Kidney (tissue), 13 donors: ENCODE measurements at regions not wholly inside any gene's neighbourhood (a gene's known extent, or its start where the extent isn't known, plus 50 kb on each side); places are given as distances from the start of the nearest gene placed in this dataset.
"Not testable (repeated sequence)": the region's sequence is repeated elsewhere in the genome, so short reads cannot be mapped to it uniquely, and the experiment has no call there.

Source experiments
- DNase-seq, 5 donors: peaks; one replicate each; pipeline ENCODE4 v3.0.0-alpha.2; 2013 to 2020
- FAIRE-seq: peaks from 2 replicates; lab custom pipeline; 2012; peaks lifted over from hg19 to GRCh38; lab: Jason Lieb, UNC
- H3K27ac ChIP-seq, 2 donors: one replicate each; pipeline ENCODE4 v1.7.0; 2013; ENCODE audit warnings: low read depth in 2 of 2, low read length in 2 of 2, inconsistent platforms in 1 of 2
- H3K27me3 ChIP-seq: one replicate; pipeline ENCODE4 v1.7.1; 2013; ENCODE audit warnings: low read length, inconsistent platforms; ENCODE audit not compliant: control insufficient read depth, insufficient read depth
- H3K36me3 ChIP-seq, 3 donors: one replicate each; pipeline versions ENCODE4 v1.7.0 to v1.7.1; 2013; ENCODE audit warnings: low read length in 3 of 3, control low read depth in 1 of 3, inconsistent platforms in 1 of 3; ENCODE audit not compliant: insufficient read depth in 3 of 3, control insufficient read depth in 2 of 3
- H3K4me1 ChIP-seq, 3 donors: one replicate each; pipeline versions ENCODE4 v1.7.0 to v1.7.1; 2013; ENCODE audit warnings: low read length in 3 of 3, inconsistent platforms in 1 of 3, low read depth in 1 of 3; ENCODE audit not compliant: control insufficient read depth in 2 of 3, insufficient read depth in 2 of 3
- H3K4me3 ChIP-seq, 3 donors: one replicate each; pipeline versions ENCODE4 v1.7.0 to v1.8.1; 2013; ENCODE audit warnings: low read length in 3 of 3, control low read depth in 1 of 3, inconsistent platforms in 1 of 3
- H3K9ac ChIP-seq, 3 donors: one replicate each; pipeline versions ENCODE4 v1.7.0 to v1.7.1; 2013; ENCODE audit warnings: low read length in 3 of 3, control low read depth in 1 of 3, inconsistent platforms in 1 of 3
- H3K9me3 ChIP-seq, 3 donors: one replicate each; pipeline versions ENCODE4 v1.7.0 to v1.7.1; 2013; ENCODE audit warnings: low read length in 3 of 3, control low read depth in 1 of 3, inconsistent platforms in 1 of 3; ENCODE audit not compliant: control insufficient read depth in 2 of 3, insufficient read depth in 1 of 3
- CTCF ChIP-seq: IDR thresholded peaks from 3 replicates; pipeline ENCODE4 v1.5.1; 2012; ENCODE audit warnings: mild to moderate bottlenecking, moderate library complexity, borderline replicate concordance; ENCODE audit not compliant: insufficient read depth; ENCODE audit errors: extremely low read depth
- intact Hi-C: fragments of 100-400 bp; cut with DNase I; formaldehyde crosslinking; loops from one replicate; pipeline ENCODE4 v1.11.1; 2022
- donor health status: control.
- donor health status: control.
- donor health status: control.
- donor health status: control.
- donor health status: control.
- donor health status: DM: yes; HTN: yes; CAD: no.
- donor health status: Normal renal cell carcinoma (clear cell type).

GRCh38 chrX:148290041-148290440 is 210.4 kb upstream of the AFF2 start:
- intact Hi-C loops: no loop called here
- H3K36me3 ChIP-seq: no peaks in the 10 kb centered on the region
- no peak overlapping the region for H3K9ac ChIP-seq
- H3K9me3 ChIP-seq: no peaks in the 10 kb centered on the region
- TF ChIP-seq CTCF: no peak
- H3K27ac ChIP-seq: no peak overlapping the region
- no peak for DNase-seq
- H3K4me3 ChIP-seq: no peak overlapping the region
- no peaks in the 10 kb centered on the region for H3K27me3 ChIP-seq
- no peak for FAIRE-seq
- no peaks in the 10 kb centered on the region for H3K4me1 ChIP-seq

GRCh38 chrX:148290931-148291330 is 209.5 kb upstream of the AFF2 start:
- FAIRE-seq: no peak
- H3K27me3 ChIP-seq: no peaks in the 10 kb centered on the region

GRCh38 chrX:148298737-148299136 is 201.7 kb upstream of the AFF2 start:
- Histone ChIP-seq H3K9ac (no peak overlapping the region), H3K4me1 (no peaks in the 10 kb centered on the region), H3K27me3 (no peaks in the 10 kb centered on the region), H3K9me3 (no peaks in the 10 kb centered on the region), H3K27ac (no peak overlapping the region), H3K36me3 (no peaks in the 10 kb centered on the region), H3K4me3 (no peak overlapping the region)
- TF ChIP-seq CTCF: no peak
- FAIRE-seq: no peak
- no peak for DNase-seq
- intact Hi-C loops: no loop called here

More at GRCh38 chrX:148290931-148291330, 209.5 kb upstream of the AFF2 start:
- Histone ChIP-seq H3K27ac (no peak overlapping the region), H3K9ac (no peak overlapping the region), H3K36me3 (no peaks in the 10 kb centered on the region), H3K9me3 (no peaks in the 10 kb centered on the region), H3K4me1 (no peaks in the 10 kb centered on the region), H3K4me3 (no peak overlapping the region)
- no peak for TF ChIP-seq CTCF
- DNase-seq: no peak
- intact Hi-C loops: no loop called here

GRCh38 chrX:148305214-148305613 is 195.2 kb upstream of the AFF2 start:
- H3K27me3 ChIP-seq, H3K36me3 ChIP-seq, H3K4me1 ChIP-seq, FAIRE-seq, H3K9me3 ChIP-seq, DNase-seq, intact Hi-C loops, H3K9ac ChIP-seq, H3K27ac ChIP-seq, H3K4me3 ChIP-seq: not testable (repeated sequence)
